Natural killer cell treated with Interleukin-12 subunit alpha and Interleukin-12 subunit beta and Interleukin-15 and Interleukin-18, amount 100 ng/mL, for 72 hours (primary cell): ENCODE measurements at regions not wholly inside any gene's neighbourhood (a gene's known extent, or its start where the extent isn't known, plus 50 kb on each side); places are given as distances from the start of the nearest gene placed in this dataset.

ENCODE experiments used
- ATAC-seq, 2 donors: fragments of 150-1000 bp; cut with Tn5 transposase in 1 of 2; sonication (Bioruptor Pico), chemical (Tn5 transposase) in 1 of 2; 2 replicates each; pipeline ENCODE4 v1.10.0; 2021
- DNase-seq: peaks from one replicate; pipeline ENCODE4 v3.0.0; 2022; ENCODE audit warnings: low spot score
- H3K27ac Mint-ChIP-seq, 2 donors: 1 replicate in 1 of 2; 2 replicates in 1 of 2; pipeline ENCODE4 v1.8.0; 2022; ENCODE audit warnings: mixed read lengths in 2 of 2, mild to moderate bottlenecking in 1 of 2, moderate library complexity in 1 of 2
- H3K27me3 Mint-ChIP-seq, 2 donors: 1 replicate in 1 of 2; 2 replicates in 1 of 2; pipeline ENCODE4 v1.8.0; 2022; ENCODE audit warnings: mixed read lengths in 2 of 2
- H3K36me3 Mint-ChIP-seq: one replicate; pipeline ENCODE4 v1.8.0; 2022; ENCODE audit warnings: mixed read lengths
- H3K4me1 Mint-ChIP-seq, 2 donors: 1 replicate in 1 of 2; 2 replicates in 1 of 2; pipeline ENCODE4 v1.8.0; 2022; ENCODE audit warnings: low read depth in 2 of 2, mixed read lengths in 2 of 2, mild to moderate bottlenecking in 1 of 2
- H3K4me3 Mint-ChIP-seq: one replicate; pipeline ENCODE4 v1.8.0; 2022; ENCODE audit warnings: mixed read lengths
- H3K9me3 Mint-ChIP-seq: 2 replicates; pipeline ENCODE4 v1.8.0; 2022; ENCODE audit warnings: mixed read lengths

GRCh38 chr4:18931643-18932377 is 910.3 kb upstream of the LCORL start:
- Mint-ChIP-seq H3K9me3 (peaks cover 13% of the 10 kb centered on the region), H3K27ac (no peak overlapping the region), H3K4me3 (no peak overlapping the region), H3K36me3 (no peaks in the 10 kb centered on the region), H3K27me3 (no peaks in the 10 kb centered on the region), H3K4me1 (no peaks in the 10 kb centered on the region)
- ATAC-seq (no peak), DNase-seq (no peak)

- DNase-seq (no peak), ATAC-seq (no peak)
- Mint-ChIP-seq H3K27me3 (no peaks in the 10 kb centered on the region), H3K4me1 (no peaks in the 10 kb centered on the region), H3K9me3 (peaks cover 7% of the 10 kb centered on the region), H3K4me3 (no peak overlapping the region), H3K27ac (no peak overlapping the region), H3K36me3 (no peaks in the 10 kb centered on the region)
These were observed 908.9 kb upstream of the LCORL start for GRCh38 chr4:18930487-18930886.

GRCh38 chr4:18923496-18924161 is 902.1 kb upstream of the LCORL start:
- peaks cover 21% of the 10 kb centered on the region for H3K9me3 Mint-ChIP-seq
- no peak overlapping the region for H3K27ac Mint-ChIP-seq
- no peak overlapping the region for H3K4me3 Mint-ChIP-seq
- H3K4me1 Mint-ChIP-seq, result no peaks in the 10 kb centered on the region
- peaks cover 4% of the 10 kb centered on the region for H3K36me3 Mint-ChIP-seq
- ATAC-seq, result no peak
- H3K27me3 Mint-ChIP-seq, result no peaks in the 10 kb centered on the region
- DNase-seq, result no peak

- Mint-ChIP-seq H3K27ac (no peak overlapping the region), H3K36me3 (peaks cover 4% of the 10 kb centered on the region), H3K9me3 (peaks cover 26% of the 10 kb centered on the region), H3K27me3 (no peaks in the 10 kb centered on the region), H3K4me1 (no peaks in the 10 kb centered on the region), H3K4me3 (no peak overlapping the region)
- no peak for DNase-seq
- ATAC-seq, result no peak
These were observed 896.1 kb upstream of the LCORL start for GRCh38 chr4:18917689-18918088.

- DNase-seq, result no peak
- Mint-ChIP-seq H3K36me3 (no peaks in the 10 kb centered on the region), H3K4me1 (no peaks in the 10 kb centered on the region), H3K9me3 (peaks cover 20% of the 10 kb centered on the region), H3K27ac (no peak overlapping the region), H3K27me3 (no peaks in the 10 kb centered on the region), H3K4me3 (no peak overlapping the region)
- ATAC-seq, result no peak
These were observed 892.6 kb upstream of the LCORL start for GRCh38 chr4:18914182-18914581.

- no peak for ATAC-seq
- Mint-ChIP-seq H3K27me3 (no peaks in the 10 kb centered on the region), H3K27ac (no peak overlapping the region), H3K4me3 (no peak overlapping the region), H3K4me1 (no peaks in the 10 kb centered on the region), H3K9me3 (peaks cover 20% of the 10 kb centered on the region), H3K36me3 (no peaks in the 10 kb centered on the region)
- DNase-seq, result no peak
These were observed 873.4 kb upstream of the LCORL start for GRCh38 chr4:18894928-18895327.

GRCh38 chr4:18882468-18882867 is 860.9 kb upstream of the LCORL start:
- ATAC-seq (no peak), DNase-seq (no peak)
- Mint-ChIP-seq H3K9me3 (peaks cover 17% of the 10 kb centered on the region), H3K36me3 (no peaks in the 10 kb centered on the region), H3K4me3 (no peak overlapping the region), H3K27ac (no peak overlapping the region), H3K27me3 (no peaks in the 10 kb centered on the region), H3K4me1 (no peaks in the 10 kb centered on the region)

GRCh38 chr4:18881556-18881955 is 860.0 kb upstream of the LCORL start:
- no peak overlapping the region for H3K4me3 Mint-ChIP-seq
- H3K27me3 Mint-ChIP-seq, result no peaks in the 10 kb centered on the region
- ATAC-seq (no peak), DNase-seq (no peak)
- no peak overlapping the region for H3K27ac Mint-ChIP-seq
- no peaks in the 10 kb centered on the region for H3K4me1 Mint-ChIP-seq
- H3K9me3 Mint-ChIP-seq, result peaks cover 19% of the 10 kb centered on the region
- peaks cover 5% of the 10 kb centered on the region for H3K36me3 Mint-ChIP-seq

- Mint-ChIP-seq H3K4me1 (no peaks in the 10 kb centered on the region), H3K4me3 (no peak overlapping the region), H3K27me3 (no peaks in the 10 kb centered on the region), H3K9me3 (peaks cover 18% of the 10 kb centered on the region), H3K27ac (no peak overlapping the region), H3K36me3 (peaks cover 5% of the 10 kb centered on the region)
- ATAC-seq (no peak), DNase-seq (no peak)
These were observed 859.3 kb upstream of the LCORL start for GRCh38 chr4:18880871-18881270.

- Mint-ChIP-seq H3K9me3 (peaks cover 22% of the 10 kb centered on the region), H3K27me3 (no peaks in the 10 kb centered on the region), H3K4me1 (no peaks in the 10 kb centered on the region), H3K27ac (no peak overlapping the region), H3K4me3 (no peak overlapping the region), H3K36me3 (peaks cover 5% of the 10 kb centered on the region)
- ATAC-seq (no peak), DNase-seq (no peak)
These were observed 857.0 kb upstream of the LCORL start for GRCh38 chr4:18878561-18878960.

GRCh38 chr4:18869166-18869565 is 847.6 kb upstream of the LCORL start:
- Mint-ChIP-seq H3K4me3 (no peak overlapping the region), H3K27ac (no peak overlapping the region), H3K9me3 (peaks cover 9% of the 10 kb centered on the region), H3K4me1 (no peaks in the 10 kb centered on the region), H3K36me3 (no peaks in the 10 kb centered on the region), H3K27me3 (no peaks in the 10 kb centered on the region)
- DNase-seq (no peak), ATAC-seq (no peak)

GRCh38 chr4:18860836-18861530 is 839.4 kb upstream of the LCORL start:
- no peak for ATAC-seq
- peaks cover 14% of the 10 kb centered on the region for H3K9me3 Mint-ChIP-seq

GRCh38 chr4:18859468-18859867 is 837.9 kb upstream of the LCORL start:
- peaks cover 23% of the 10 kb centered on the region for H3K9me3 Mint-ChIP-seq
- no peaks in the 10 kb centered on the region for H3K27me3 Mint-ChIP-seq
- no peak overlapping the region for H3K4me3 Mint-ChIP-seq
- no peak for ATAC-seq
- no peak overlapping the region for H3K27ac Mint-ChIP-seq
- no peak for DNase-seq
- peaks cover 10% of the 10 kb centered on the region for H3K36me3 Mint-ChIP-seq
- H3K4me1 Mint-ChIP-seq, result no peaks in the 10 kb centered on the region

More at GRCh38 chr4:18860836-18861530, 839.4 kb upstream of the LCORL start:
- DNase-seq, result no peak
- H3K4me1 Mint-ChIP-seq, result no peaks in the 10 kb centered on the region
- no peaks in the 10 kb centered on the region for H3K27me3 Mint-ChIP-seq
- H3K36me3 Mint-ChIP-seq, result peaks cover 6% of the 10 kb centered on the region
- H3K4me3 Mint-ChIP-seq, result no peak overlapping the region
- no peak overlapping the region for H3K27ac Mint-ChIP-seq

- Mint-ChIP-seq H3K9me3 (peaks cover 21% of the 10 kb centered on the region), H3K4me1 (no peaks in the 10 kb centered on the region)
- ATAC-seq, result no peak
These were observed 836.8 kb upstream of the LCORL start for GRCh38 chr4:18858229-18858922.

More at GRCh38 chr4:18858229-18858922, 836.8 kb upstream of the LCORL start:
- Mint-ChIP-seq H3K27ac (no peak overlapping the region), H3K36me3 (peaks cover 8% of the 10 kb centered on the region), H3K4me3 (no peak overlapping the region), H3K27me3 (no peaks in the 10 kb centered on the region)
- no peak for DNase-seq
